Fibroblast of the conjunctiva (primary cell): ENCODE measurements at regions not wholly inside any gene's neighbourhood (a gene's known extent, or its start where the extent isn't known, plus 50 kb on each side); places are given as distances from the start of the nearest gene placed in this dataset.

Experiments
- DNase-seq: peaks from one replicate; pipeline ENCODE4 v3.0.0-alpha.2; 2010; ENCODE audit warnings: low read depth

DNA sequence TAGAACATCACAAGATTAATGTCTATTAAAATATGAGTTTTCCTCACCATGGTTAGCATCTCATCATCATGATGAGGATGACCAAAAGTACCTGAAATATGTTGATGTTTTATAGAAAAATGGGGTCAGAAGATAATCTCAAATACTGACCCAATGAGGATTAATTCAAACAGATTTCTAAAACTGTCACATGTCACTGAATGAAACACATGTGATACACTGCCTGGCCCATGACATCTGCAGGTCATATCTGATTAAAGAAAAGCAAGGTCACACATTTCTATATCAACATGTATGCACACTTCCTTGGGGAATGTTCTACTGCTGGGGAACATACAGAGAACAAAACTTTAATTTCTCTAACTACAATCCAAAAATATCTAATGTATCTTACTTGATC lies 470.6 kb upstream of the ADGRL2 start:
- no peak for DNase-seq

DNA sequence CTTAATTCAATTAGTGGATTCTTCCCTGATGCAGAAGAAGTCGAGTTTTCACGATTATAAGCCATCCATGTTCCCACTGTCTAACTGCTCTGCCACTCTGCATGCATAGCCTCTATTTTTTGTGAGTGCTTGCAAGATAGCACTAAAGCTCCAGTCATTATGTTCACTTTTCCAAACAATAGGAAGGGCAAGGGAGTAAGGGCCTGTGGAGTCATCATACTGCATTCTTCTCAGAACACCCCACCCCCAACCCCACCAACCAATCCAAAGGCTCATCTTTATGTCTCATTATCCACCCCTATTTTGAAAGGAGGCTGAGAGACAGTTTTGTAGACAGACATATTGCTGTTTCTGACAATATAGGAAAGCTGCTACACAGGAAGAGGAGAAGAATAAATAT lies 471.7 kb upstream of the ADGRL2 start:
- DNase-seq: no peak

DNA sequence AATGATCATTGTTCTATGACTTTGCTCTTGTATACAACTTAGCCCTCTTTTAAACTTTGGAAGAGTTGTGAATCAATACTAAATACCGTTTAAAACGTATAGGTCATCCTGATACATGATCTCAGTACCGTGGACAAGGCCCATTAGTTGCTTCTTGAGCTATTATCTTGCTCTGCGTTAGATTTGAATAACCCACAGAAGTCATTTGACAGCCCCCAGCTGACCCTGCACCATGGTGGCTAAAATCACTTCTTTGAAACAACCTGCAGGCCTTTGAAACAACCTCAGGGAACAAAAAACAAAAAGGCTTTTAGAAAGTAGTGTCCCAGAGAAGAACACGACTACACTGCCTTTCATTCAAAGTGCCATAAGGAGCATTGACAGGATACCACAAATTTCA lies 473.0 kb upstream of the ADGRL2 start:
- DNase-seq: no peak

DNA sequence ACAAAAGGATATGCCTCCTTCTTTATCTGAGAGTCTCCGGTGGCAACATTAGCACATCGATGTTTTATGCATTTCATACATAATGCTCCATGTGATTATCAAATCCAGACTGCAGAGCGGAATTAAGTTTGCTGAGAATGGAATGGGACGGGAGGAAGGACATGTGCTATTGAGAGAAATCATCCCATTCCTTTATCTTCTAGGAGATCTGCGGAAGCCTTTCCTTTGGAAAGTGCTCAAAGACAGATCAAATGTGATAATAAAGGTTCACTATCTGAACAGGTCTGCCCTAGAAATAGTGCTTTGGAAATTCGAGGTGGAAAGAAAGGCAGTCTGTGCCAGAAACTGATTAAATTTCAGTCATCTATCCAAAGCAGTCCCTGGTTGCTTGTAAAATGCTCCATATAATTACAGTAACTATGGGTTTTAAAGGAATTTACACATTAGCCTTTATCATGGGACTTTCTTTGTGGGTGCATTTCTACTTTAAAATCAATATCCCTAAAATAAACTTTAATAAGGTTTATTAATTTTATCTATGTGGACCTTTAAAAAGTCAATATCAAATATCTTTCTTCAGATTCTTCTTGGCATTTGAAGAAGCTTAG lies 473.5 kb upstream of the ADGRL2 start:
- DNase-seq: no peak

DNA sequence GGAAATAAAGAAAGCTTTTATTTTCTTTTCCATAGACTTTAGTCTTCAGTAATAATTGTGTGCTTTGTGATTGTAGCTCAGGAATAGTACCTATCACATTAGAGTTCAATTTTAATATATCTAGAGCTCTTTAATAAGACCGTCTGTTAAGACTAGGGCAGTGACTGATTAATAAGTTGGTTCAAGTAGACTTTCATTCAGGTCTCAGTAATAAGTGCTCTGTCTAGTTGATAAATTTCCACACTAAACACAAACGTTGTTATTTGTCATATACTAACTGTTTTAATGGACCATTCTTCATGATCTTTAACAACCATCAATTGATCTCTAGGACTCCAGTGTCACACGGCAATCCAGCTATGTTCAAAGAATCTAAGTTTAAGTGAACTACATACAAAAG lies 474.5 kb upstream of the ADGRL2 start:
- no peak for DNase-seq

DNA sequence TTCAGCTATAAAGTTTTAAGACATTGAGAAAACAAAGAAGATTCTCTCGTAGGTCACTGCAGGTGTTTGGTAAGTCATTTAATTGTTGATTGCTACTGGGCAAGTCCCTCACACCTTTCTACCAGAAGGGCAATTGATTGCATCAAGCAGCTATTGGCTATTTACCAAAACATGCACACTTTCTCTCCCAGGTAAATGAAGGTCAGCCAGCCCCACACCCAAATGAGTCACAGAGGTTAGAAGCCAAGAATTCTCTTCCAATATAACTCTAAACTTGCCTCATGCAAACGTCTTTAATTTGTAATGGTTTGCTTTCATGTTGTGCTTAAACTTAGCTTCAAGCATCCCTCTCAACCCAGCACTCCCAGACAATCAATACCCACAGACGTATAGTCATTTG lies 475.3 kb upstream of the ADGRL2 start:
- DNase-seq: no peak

DNA sequence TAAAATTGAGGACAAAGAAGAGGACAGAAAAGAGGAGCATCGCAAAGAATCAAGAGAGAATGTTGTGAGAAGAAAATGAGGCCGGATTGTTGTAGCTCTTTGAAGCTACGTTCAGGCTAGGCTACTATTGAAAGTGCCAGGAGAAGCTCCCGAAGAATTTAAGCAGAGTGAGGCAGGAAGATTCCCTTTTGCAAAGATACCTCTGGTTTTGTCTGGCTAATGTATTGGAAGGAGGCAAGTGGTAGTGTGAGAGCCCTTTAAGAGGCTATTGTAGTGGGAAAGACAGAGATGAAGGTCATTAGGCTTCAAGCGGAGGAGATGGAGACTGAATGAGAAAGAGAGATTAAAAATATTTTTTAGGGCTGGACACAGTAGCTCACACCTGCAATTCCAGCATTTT lies 476.9 kb upstream of the ADGRL2 start:
- DNase-seq: no peak

DNA sequence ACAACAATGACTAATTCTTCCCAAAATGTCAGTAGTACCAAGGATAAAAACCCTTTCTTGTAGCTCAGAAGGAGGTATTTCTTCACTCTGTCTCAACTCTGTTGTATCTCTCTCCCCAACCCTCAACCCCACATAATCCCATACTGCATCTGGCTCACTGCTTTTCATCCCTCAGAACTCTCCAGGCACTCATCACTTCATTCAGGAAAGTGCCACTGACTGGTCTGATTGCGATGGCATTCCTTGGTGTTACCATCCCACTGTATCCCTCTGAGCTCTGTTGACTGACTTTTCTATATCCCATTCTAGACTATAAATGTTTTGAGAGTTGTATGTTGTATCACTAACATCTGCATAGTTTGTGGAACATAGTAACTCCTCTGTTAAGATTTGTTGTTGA lies 483.5 kb upstream of the ADGRL2 start:
- DNase-seq: no peak

DNA sequence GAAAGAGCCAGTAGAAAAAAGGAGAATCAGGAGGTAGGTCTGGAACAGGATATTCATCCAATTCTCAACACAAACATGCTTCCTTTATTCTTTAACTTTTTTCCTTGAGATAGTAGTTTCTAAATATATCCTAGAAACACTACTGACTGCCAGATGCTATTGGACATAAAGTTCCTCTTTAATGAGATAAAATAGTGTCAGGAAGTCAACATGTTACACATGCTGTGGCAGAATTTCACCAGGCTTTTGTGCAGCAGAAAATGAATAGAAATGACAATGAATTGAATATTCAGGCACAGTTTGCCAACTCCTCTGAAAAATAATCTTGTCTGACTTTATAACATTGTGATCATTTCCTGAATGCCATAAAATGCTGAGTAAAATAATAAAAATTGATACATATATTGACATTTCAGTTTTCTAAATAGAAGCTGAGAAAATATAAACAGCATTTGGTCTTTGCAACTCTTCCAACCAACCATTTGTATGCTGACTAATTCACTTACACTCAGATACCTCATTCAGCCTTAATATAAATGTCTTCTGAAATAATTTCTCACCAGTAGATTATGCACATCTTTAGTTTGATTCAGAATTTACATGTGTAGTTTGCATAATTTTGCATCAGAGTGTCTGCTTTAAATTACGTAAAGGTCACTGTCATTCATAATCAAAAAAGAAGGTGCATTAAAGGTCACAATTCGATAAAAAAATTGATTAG lies 486.1 kb upstream of the ADGRL2 start:
- no peak for DNase-seq

DNA sequence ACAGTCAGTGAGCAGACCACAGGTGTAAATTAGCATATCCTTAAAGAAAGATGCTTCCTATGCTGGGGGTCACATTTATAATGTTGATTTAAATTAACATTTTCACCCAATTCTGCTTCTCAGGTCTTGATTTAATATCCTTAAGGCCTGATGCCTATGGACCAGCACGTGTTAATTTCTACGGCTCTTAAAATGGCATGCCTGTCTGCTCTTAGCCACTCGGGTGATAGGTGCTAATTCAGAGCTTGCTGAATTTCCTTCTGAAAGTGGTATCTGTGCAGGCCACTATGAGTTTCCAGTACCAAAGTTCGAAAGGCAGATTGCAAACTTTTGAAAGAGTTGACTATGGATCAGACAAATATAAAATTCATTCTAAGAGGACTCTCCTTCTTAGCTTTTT lies 487.4 kb upstream of the ADGRL2 start:
- no peak for DNase-seq

DNA sequence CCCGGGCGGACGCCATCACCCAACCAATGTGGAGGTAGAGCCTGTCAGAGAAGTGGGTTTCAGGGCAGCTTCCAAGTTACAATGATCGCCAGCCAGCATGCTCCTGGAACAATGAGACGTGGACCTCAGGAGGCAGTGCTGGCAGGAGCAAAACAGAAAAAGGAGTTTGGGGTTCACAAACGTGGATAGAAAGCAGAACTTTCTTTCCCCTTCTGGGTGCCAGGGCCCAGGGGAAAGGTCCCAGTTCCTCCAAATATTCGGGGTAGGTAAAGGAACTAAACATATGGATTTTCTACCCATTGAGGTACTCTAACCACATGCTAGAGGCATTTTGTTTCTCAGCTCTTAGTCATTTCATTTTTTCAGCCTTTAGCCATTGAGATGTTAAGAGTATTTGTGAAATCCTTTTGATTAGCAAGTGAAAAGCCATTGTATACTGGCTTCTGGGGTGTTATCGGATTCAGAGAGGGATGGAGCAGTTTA lies 488.4 kb upstream of the ADGRL2 start:
- DNase-seq: no peak

DNA sequence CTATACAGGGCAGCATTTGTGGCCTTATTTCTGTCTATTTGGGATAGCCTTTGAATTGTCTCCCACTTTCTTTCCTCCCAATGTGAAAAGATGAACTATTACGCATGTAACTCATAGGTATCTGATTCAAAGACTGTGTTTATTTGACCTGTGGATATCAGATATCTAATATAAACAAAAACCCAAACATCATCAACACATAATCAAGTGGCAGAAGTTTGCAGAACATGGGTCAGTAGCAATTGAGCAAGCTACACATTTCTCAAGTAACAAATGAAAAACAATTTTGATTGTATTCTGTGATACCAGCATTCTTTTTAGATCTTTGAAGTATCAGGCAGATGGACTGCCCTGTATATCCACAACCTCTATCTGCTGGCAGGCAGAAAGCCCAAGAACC lies 490.5 kb upstream of the ADGRL2 start:
- no peak for DNase-seq

DNA sequence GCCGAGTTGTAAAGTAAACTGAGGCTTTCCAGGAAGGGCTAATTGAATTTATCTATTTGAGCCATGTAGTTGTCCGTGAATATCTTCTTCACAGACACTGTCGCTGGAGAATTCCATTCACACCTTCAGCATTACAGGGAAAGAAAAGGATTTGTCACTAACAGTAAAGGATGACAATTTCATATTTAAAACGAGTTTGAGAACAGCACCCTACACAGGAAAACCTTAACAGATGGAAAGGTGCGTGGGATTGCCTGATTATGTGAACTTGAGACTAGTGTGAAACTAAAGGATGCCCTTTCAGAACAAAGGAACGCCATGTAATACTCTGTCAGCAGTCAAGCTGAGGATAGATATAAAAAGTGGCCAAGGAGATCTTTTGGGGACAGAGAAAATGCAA lies 492.5 kb upstream of the ADGRL2 start:
- DNase-seq: no peak

DNA sequence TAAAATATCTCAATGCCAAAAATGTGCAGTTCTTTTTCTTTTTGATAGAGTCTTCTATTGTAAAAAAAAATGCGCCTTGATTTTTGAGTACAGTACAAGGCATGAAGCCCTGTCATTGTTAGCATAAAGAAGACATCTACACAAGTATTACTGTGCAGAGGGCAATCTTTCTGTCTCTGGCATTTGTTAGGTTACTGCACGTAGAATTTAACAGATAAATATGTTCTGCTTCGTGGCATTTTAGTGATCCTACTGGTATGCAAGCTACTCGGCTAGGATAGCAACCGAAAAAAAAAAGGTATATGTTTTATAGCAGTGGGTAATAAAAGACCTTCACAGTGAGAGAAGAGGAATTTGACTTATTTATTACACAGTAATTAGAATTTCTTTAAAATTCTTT lies 492.9 kb upstream of the ADGRL2 start:
- DNase-seq: no peak

DNA sequence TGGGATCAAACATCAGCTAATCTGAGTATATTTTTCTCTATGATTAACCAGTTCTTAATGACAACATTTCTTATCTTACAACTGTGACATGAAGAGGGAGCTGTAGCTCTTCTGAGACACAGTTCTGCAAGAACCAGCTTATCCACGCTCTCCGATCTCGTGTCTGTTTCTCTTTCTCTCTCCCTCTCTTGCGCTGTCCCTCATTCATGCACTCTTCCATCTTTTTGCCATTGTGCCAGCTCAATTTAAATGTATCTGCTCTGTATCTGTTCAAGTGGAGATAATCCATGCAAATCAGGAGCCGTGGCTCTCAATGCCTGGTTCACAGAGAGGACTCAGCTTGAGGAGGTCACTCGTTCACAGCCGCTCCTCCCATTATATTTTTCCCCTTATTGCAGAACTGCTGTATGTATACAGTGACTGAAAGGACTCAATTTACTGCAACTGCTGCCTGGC lies 494.7 kb upstream of the ADGRL2 start:
- peak; percentile 53 for DNase-seq

DNA sequence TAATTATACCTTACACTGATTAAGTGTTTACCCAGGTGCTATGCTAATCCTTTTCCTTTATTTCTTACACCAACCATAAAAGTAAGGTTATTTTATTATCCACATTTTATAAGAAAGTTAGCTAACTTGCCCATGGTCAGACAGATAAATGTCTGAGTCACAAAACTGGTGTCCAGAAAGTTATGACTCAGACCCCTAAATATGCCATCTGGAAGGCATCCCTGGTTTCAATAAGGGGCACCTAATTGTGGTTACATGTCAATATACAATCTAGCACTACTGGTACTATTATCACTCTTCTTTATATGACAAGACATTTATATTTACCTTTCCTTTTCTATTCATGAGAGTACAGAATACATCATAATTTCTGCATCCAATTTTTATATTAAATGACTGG lies 496.5 kb upstream of the ADGRL2 start:
- peak; percentile 17 for DNase-seq

DNA sequence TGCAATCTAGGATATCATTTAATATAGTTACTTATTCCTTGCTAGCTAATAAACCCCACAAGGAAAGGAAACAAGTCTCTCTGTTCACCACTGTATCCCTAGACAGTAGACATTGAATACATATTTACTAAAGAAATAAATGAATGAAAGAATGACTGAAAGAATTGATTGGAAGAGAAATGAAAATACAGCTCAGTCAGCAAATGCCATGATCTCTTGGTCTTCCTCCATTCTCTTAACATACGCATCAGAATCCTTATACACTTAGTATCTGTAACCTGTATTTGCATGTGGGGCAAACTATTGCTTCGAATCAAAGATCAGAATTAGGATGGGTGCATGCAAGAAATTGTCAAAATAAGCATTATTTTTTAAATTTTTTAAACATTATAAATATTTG lies 500.8 kb upstream of the ADGRL2 start:
- DNase-seq: no peak

DNA sequence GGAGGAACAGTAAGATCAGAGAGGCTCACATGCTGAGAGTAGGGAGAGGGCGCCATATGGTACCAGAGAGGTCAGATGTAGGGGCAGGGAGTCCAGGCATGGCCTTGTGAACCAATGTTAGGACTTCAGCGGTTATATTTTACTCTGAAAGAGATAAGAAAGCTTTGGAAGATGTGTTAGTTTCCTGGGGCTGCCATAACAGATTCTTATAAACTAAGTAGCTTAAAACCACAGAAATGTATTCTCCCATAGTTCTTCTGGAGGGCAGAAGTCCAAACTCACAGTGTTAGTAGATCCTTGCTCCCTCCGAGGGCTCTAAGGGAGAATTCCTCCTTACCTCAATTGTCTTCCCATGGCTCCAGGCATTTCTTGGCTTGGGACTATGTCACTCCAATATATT lies 502.5 kb upstream of the ADGRL2 start:
- DNase-seq: no peak

DNA sequence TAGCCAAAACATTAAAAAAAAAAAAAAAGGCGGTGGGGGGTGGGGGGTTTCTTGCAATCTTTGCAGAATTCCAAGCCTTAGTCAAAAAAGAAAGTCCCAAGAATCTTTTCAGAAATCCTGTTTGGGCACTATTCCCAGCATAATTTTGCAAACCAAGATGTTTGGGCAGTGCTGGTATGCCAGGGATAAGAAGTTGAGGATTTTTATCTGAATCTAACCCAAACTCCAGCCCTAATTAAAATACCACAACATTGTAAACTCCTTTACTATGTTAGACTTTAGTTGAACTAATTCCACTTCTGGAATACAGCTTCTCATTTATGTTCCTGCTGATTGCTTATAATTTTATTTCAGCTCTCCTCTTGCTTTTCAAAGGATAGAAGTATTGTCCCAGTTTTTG lies 504.1 kb upstream of the ADGRL2 start:
- no peak for DNase-seq

DNA sequence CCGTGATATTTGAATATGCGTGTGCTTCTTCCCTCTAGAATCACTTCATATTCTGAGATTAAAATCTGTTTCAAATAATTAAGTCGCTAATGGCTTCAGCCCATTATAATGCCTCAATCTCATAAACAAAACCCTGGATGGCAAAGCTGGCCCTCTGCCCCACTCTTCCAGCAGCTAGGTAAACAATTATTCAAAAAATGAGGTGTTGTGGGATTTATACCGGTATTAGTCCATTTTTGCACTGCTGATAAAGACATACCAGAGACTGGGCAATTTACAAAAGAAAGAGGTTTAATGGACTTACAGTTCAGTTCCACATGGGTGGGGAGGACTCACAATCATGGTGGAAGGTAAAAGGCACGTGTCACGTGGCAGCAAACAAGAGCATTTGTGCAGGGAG lies 510.4 kb upstream of the ADGRL2 start:
- no peak for DNase-seq

DNA sequence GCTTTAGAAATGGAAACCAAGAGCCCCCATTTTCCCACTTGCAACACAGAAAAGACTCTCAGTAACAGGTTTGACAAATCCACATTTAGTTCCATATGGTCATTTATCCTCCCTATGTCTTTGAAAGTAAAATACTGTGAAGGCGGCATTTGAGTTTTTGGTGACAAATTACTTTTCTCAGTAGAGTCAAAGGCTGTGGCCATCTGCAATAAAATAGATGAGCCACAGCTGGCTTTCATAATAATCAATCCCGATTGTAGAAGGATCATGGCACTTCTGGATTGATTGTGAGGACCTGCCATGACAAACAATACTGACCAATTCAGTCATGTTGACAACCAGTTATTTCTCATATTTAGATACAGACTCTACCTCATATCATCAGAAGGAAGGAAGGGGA lies 512.0 kb upstream of the ADGRL2 start:
- no peak for DNase-seq

DNA sequence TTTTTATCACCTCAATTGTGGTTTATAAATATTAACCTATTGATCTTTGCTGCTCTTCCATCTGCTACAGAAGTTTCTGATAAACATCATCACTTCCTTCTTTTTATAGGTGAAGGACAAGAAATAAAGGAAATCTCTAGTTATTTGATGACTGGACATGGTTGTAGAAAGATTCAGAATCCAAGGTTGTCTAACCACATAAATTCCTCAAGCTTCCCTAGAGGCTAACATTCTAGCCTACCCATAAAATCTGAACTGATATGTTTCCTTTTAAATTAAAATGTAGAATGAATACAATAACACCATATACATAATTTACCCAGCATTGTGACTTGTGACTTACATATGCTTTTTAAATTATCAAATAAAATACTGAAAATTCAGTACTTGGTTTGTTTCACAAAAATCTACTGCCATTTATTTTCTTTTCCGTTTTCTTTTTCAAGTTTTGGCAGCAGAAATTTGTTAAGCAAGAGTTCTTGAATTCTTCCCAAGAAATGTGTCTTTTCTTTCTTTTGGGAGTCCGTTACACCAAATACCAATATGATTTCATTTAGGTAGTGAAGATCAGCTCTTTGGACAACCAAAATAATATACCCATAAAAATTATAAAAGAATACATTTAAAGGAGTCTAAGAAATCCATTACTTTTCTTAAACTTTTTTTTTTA lies 513.2 kb upstream of the ADGRL2 start:
- no peak for DNase-seq

DNA sequence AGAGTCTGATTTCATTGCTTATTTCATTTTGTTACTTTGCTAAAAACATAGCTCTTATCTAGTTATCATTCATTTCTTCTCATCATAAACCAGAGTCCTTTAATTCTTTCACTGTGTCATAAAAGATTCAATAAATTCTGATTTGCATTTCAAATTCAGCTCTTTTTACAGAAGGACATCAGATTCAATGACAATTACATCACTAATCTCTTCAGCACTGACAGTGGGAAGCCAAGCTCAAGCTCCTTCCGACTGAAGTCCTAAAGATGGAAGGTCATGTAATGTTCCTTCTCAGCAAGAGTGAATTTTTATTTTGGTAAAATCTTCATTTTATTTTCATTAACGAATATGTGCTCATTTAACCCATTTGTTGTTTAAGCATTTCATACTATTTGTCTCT lies 530.7 kb upstream of the ADGRL2 start:
- no peak for DNase-seq

DNA sequence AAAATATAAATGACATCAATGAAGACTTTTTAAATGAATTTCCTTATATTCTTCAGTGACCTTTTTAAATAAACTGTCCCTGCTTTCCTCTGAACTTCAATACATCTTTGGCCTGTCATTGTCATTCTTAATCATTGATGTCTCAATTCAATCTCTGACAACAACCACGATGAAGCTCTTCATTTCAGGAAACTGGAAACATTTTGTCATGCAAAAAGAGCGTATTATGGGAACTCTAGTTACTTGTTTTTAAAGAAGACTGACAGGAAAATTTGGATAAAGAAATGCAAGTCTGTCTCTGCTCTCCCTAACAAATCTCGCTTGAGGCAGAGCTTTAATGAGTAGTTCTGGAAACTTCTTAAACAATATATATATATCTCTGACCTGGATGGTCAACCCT lies 535.8 kb upstream of the ADGRL2 start:
- DNase-seq: no peak
